Nephron progenitor cell (in vitro differentiated cells): ENCODE measurements at regions not wholly inside any gene's neighbourhood (a gene's known extent, or its start where the extent isn't known, plus 50 kb on each side); places are given as distances from the start of the nearest gene placed in this dataset.

ENCODE experiments used
- DNase-seq: peaks from one replicate; pipeline ENCODE4 v3.0.0; 2021
- H3K27ac Mint-ChIP-seq: 2 replicates; pipeline ENCODE4 v1.8.0; 2021; ENCODE audit warnings: mild to moderate bottlenecking, moderate library complexity, mixed read lengths
- H3K27me3 Mint-ChIP-seq: 2 replicates; pipeline ENCODE4 v1.8.0; 2021; ENCODE audit warnings: mild to moderate bottlenecking, low read depth, mixed read lengths; ENCODE audit not compliant: poor library complexity
- H3K36me3 Mint-ChIP-seq: 2 replicates; pipeline ENCODE4 v1.8.0; 2021; ENCODE audit warnings: low read depth, mixed read lengths
- H3K4me1 Mint-ChIP-seq: 2 replicates; pipeline ENCODE4 v1.8.0; 2021; ENCODE audit warnings: mixed read lengths
- H3K4me3 Mint-ChIP-seq: 2 replicates; pipeline ENCODE4 v1.8.0; 2021; ENCODE audit warnings: mild to moderate bottlenecking, moderate library complexity, mixed read lengths
- H3K9me3 Mint-ChIP-seq: 2 replicates; pipeline ENCODE4 v1.8.0; 2021; ENCODE audit warnings: mild to moderate bottlenecking, moderate library complexity, mixed read lengths
- TF ChIP-seq, protein P1 (sequence below): fragments of 200-600 bp; sonication (generic); IDR thresholded peaks from 2 replicates; pipeline ENCODE4 v1.5.0; 2021; ENCODE audit warnings: antibody characterized with exemption

DNA sequence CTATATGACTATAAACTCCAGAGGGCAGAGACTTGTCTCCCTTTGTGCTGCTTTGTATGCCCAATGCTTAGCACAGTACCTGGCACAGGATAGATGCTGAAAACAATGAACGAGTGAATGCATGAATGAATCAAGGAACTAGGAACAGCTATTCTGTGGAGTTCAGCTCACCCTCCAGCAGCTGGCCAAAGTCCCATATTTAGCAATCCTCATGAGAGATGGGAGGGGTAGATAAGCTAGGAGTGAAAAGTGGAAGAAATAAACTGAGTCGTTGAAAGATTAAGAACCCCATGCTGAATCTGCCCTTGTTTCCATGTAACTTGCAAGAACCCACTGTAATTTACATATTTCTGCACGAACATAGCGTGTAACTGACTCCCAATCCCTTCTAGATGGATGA is 106.5 kb downstream of the MAFB start:
- H3K9me3 Mint-ChIP-seq: no peaks in the 10 kb centered on the region
- TF ChIP-seq, protein P1, sequence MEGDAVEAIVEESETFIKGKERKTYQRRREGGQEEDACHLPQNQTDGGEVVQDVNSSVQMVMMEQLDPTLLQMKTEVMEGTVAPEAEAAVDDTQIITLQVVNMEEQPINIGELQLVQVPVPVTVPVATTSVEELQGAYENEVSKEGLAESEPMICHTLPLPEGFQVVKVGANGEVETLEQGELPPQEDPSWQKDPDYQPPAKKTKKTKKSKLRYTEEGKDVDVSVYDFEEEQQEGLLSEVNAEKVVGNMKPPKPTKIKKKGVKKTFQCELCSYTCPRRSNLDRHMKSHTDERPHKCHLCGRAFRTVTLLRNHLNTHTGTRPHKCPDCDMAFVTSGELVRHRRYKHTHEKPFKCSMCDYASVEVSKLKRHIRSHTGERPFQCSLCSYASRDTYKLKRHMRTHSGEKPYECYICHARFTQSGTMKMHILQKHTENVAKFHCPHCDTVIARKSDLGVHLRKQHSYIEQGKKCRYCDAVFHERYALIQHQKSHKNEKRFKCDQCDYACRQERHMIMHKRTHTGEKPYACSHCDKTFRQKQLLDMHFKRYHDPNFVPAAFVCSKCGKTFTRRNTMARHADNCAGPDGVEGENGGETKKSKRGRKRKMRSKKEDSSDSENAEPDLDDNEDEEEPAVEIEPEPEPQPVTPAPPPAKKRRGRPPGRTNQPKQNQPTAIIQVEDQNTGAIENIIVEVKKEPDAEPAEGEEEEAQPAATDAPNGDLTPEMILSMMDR: no peak
- H3K4me1 Mint-ChIP-seq: no peaks in the 10 kb centered on the region
- no peak for DNase-seq
- H3K36me3 Mint-ChIP-seq: no peaks in the 10 kb centered on the region
- peaks cover 8% of the 10 kb centered on the region for H3K27me3 Mint-ChIP-seq
- H3K4me3 Mint-ChIP-seq: no peak overlapping the region
- no peak overlapping the region for H3K27ac Mint-ChIP-seq

DNA sequence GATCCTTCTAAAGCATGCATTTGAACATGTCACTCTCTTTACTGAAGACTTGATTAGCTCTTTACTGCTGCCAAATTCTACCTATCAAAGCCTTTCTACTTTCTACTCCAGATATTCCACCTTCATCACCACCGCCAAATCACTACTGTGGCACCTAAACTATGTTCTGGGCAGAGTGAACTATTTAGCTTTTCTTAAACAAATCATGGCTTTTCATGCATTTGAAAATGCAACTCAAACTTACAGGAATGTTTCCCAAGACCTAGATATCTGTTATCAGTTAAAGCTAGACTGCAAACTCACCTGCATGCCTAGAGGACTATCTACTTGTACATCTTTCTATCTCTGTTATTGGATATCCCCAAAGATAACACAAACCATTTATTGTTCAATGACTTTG is 109.3 kb downstream of the MAFB start:
- Mint-ChIP-seq H3K4me3 (no peak overlapping the region), H3K36me3 (no peaks in the 10 kb centered on the region)
- TF ChIP-seq, protein P1: no peak

GRCh38 chr20:40578961-40579360 is 110.1 kb downstream of the MAFB start:
- Mint-ChIP-seq H3K4me3 (no peak overlapping the region), H3K4me1 (no peaks in the 10 kb centered on the region), H3K36me3 (no peaks in the 10 kb centered on the region), H3K9me3 (peaks cover 5% of the 10 kb centered on the region), H3K27ac (no peak overlapping the region), H3K27me3 (peaks cover 6% of the 10 kb centered on the region)
- DNase-seq: no peak
- TF ChIP-seq, protein P1: no peak

More for the DNA sequence above, 109.3 kb downstream of the MAFB start:
- Mint-ChIP-seq H3K4me1 (no peaks in the 10 kb centered on the region), H3K9me3 (no peaks in the 10 kb centered on the region), H3K27ac (no peak overlapping the region), H3K27me3 (peaks cover 6% of the 10 kb centered on the region)
- DNase-seq: no peak

- DNase-seq: no peak
- Mint-ChIP-seq H3K27me3 (peaks cover 11% of the 10 kb centered on the region), H3K36me3 (no peaks in the 10 kb centered on the region), H3K27ac (no peak overlapping the region), H3K9me3 (peaks cover 10% of the 10 kb centered on the region), H3K4me3 (no peak overlapping the region), H3K4me1 (no peaks in the 10 kb centered on the region)
- TF ChIP-seq, protein P1: no peak
These were observed 113.2 kb downstream of the MAFB start for GRCh38 chr20:40575851-40576250.

GRCh38 chr20:40572251-40572650 is 116.8 kb downstream of the MAFB start:
- DNase-seq: no peak
- H3K9me3 Mint-ChIP-seq: peaks cover 10% of the 10 kb centered on the region
- H3K36me3 Mint-ChIP-seq: no peaks in the 10 kb centered on the region
- H3K27ac Mint-ChIP-seq: no peak overlapping the region
- no peaks in the 10 kb centered on the region for H3K4me1 Mint-ChIP-seq
- TF ChIP-seq, protein P1: no peak
- H3K4me3 Mint-ChIP-seq: no peak overlapping the region
- peaks cover 8% of the 10 kb centered on the region for H3K27me3 Mint-ChIP-seq

GRCh38 chr20:40571639-40572038 is 117.4 kb downstream of the MAFB start:
- peaks cover 5% of the 10 kb centered on the region for H3K27me3 Mint-ChIP-seq
- H3K27ac Mint-ChIP-seq: no peak overlapping the region
- no peak overlapping the region for H3K4me3 Mint-ChIP-seq
- peaks cover 10% of the 10 kb centered on the region for H3K9me3 Mint-ChIP-seq
- peaks cover 4% of the 10 kb centered on the region for H3K4me1 Mint-ChIP-seq
- no peak for DNase-seq
- TF ChIP-seq, protein P1: no peak
- H3K36me3 Mint-ChIP-seq: no peaks in the 10 kb centered on the region
